ENCODE measurements at regions not wholly inside any gene's neighbourhood (a gene's known extent, or its start where the extent isn't known, plus 50 kb on each side); places are given as distances from the start of the nearest gene placed in this dataset.
"Not testable (repeated sequence)": the region's sequence is repeated elsewhere in the genome, so short reads cannot be mapped to it uniquely, and the experiment has no call there.

- no peak for ATAC-seq
- intact Hi-C loops (cut with DNase I), result no loop called here
These were observed 763.6 kb downstream of the CDH11 start for GRCh38 chr16:64358291-64358690.

GRCh38 chr16:64356267-64356666 is 765.6 kb downstream of the CDH11 start:
- DNase-seq (ENCODE audit: low spot score) (no peak), ATAC-seq (peak; percentile 50)

More at GRCh38 chr16:64358291-64358690, 763.6 kb downstream of the CDH11 start:
- DNase-seq (ENCODE audit: low spot score), result no peak

GRCh38 chr16:64352246-64352645 is 769.6 kb downstream of the CDH11 start:
- DNase-seq (ENCODE audit: low spot score), result no peak
- ATAC-seq, result no peak
- intact Hi-C loops (cut with DNase I), result no loop called here

More at GRCh38 chr16:64356267-64356666, 765.6 kb downstream of the CDH11 start:
- intact Hi-C loops (cut with DNase I), result no loop called here

- intact Hi-C loops (cut with DNase I), result no loop called here
- ATAC-seq (no peak), DNase-seq (ENCODE audit: low spot score) (no peak)
These were observed 770.7 kb downstream of the CDH11 start for GRCh38 chr16:64351121-64351520.

- ATAC-seq, result no peak
- DNase-seq (ENCODE audit: low spot score), result no peak
- intact Hi-C loops (cut with DNase I), result no loop called here
These were observed 775.8 kb downstream of the CDH11 start for GRCh38 chr16:64346080-64346479.

- ATAC-seq (no peak), DNase-seq (ENCODE audit: low spot score) (no peak)
- intact Hi-C loops (cut with DNase I), result no loop called here
These were observed 776.7 kb downstream of the CDH11 start for GRCh38 chr16:64345142-64345541.

GRCh38 chr16:64343820-64344443 is 777.9 kb downstream of the CDH11 start:
- ATAC-seq; intact Hi-C loops (cut with DNase I); DNase-seq (ENCODE audit: low spot score): not testable (repeated sequence)

GRCh38 chr16:64343061-64343819 is 778.6 kb downstream of the CDH11 start:
- DNase-seq (ENCODE audit: low spot score) (no peak), ATAC-seq (no peak)
- intact Hi-C loops (cut with DNase I), result no loop called here

GRCh38 chr16:64341336-64341735 is 780.5 kb downstream of the CDH11 start:
- ATAC-seq; DNase-seq (ENCODE audit: low spot score); intact Hi-C loops (cut with DNase I): not testable (repeated sequence)

- intact Hi-C loops (cut with DNase I), result no loop called here
- ATAC-seq (no peak), DNase-seq (ENCODE audit: low spot score) (no peak)
These were observed 782.7 kb downstream of the CDH11 start for GRCh38 chr16:64339052-64339770.

GRCh38 chr16:64321881-64322280 is 800.0 kb downstream of the CDH11 start:
- ATAC-seq, result no peak
- DNase-seq (ENCODE audit: low spot score), result no peak
- intact Hi-C loops (cut with DNase I), result no loop called here

- ATAC-seq, result no peak
These were observed 800.8 kb downstream of the CDH11 start for GRCh38 chr16:64321066-64321465.

GRCh38 chr16:64317601-64318000 is 804.3 kb downstream of the CDH11 start:
- ATAC-seq, result no peak
- intact Hi-C loops (cut with DNase I), result no loop called here
- DNase-seq (ENCODE audit: low spot score), result no peak

More at GRCh38 chr16:64321066-64321465, 800.8 kb downstream of the CDH11 start:
- intact Hi-C loops (cut with DNase I), result no loop called here
- no peak for DNase-seq (ENCODE audit: low spot score)

- intact Hi-C loops (cut with DNase I), result no loop called here
These were observed 808.1 kb downstream of the CDH11 start for GRCh38 chr16:64313726-64314125.

GRCh38 chr16:64312980-64313379 is 808.9 kb downstream of the CDH11 start:
- intact Hi-C loops (cut with DNase I), result no loop called here
- no peak for DNase-seq (ENCODE audit: low spot score)
- no peak for ATAC-seq

More at GRCh38 chr16:64313726-64314125, 808.1 kb downstream of the CDH11 start:
- ATAC-seq, result no peak
- DNase-seq (ENCODE audit: low spot score), result no peak

- ATAC-seq (no peak), DNase-seq (ENCODE audit: low spot score) (no peak)
- intact Hi-C loops (cut with DNase I), result no loop called here
These were observed 809.6 kb downstream of the CDH11 start for GRCh38 chr16:64312292-64312691.

GRCh38 chr16:64311241-64311640 is 810.6 kb downstream of the CDH11 start:
- DNase-seq (ENCODE audit: low spot score), result no peak
- intact Hi-C loops (cut with DNase I), result no loop called here
- ATAC-seq, result no peak

- ATAC-seq (no peak), DNase-seq (ENCODE audit: low spot score) (no peak)
- intact Hi-C loops (cut with DNase I), result no loop called here
These were observed 812.3 kb downstream of the CDH11 start for GRCh38 chr16:64309398-64310110.

GRCh38 chr16:64308721-64309120 is 813.1 kb downstream of the CDH11 start:
- intact Hi-C loops (cut with DNase I), result no loop called here
- DNase-seq (ENCODE audit: low spot score) (no peak), ATAC-seq (no peak)
